C4-2B (cell line): ENCODE measurements at regions not wholly inside any gene's neighbourhood (a gene's known extent, or its start where the extent isn't known, plus 50 kb on each side); places are given as distances from the start of the nearest gene placed in this dataset.

Experiments used
- CTCF ChIP-seq: fragments of 450-650 bp; conservative IDR thresholded peaks from 2 replicates; pipeline ENCODE4 v1.5.1; 2017; ENCODE audit warnings: mild to moderate bottlenecking
- ZFX ChIP-seq: fragments of 450-650 bp; IDR thresholded peaks from 2 replicates; pipeline ENCODE4 v1.6.1; 2017

- TF ChIP-seq CTCF (no peak), ZFX (no peak)
Measured at GRCh38 chr22:22057617-22058378, 75.2 kb upstream of the TOP3B start.
